Brain microvascular endothelial cell (primary cell): ENCODE measurements at regions not wholly inside any gene's neighbourhood (a gene's known extent, or its start where the extent isn't known, plus 50 kb on each side); places are given as distances from the start of the nearest gene placed in this dataset.

ENCODE experiments used
- DNase-seq: peaks from one replicate; pipeline ENCODE4 v3.0.0-alpha.2; 2020
- H3K27ac ChIP-seq: fragments of 250-450 bp; sonication (Bioruptor Pico); 2 replicates; pipeline ENCODE4 v1.5.1; 2020; ENCODE audit warnings: mild to moderate bottlenecking, moderate library complexity
- H3K27me3 ChIP-seq: fragments of 250-450 bp; sonication (Bioruptor Pico); replicated peaks from 2 replicates; pipeline ENCODE4 v1.5.1; 2020; ENCODE audit warnings: mild to moderate bottlenecking
- H3K36me3 ChIP-seq: fragments of 250-450 bp; sonication (Bioruptor Pico); replicated peaks from 2 replicates; pipeline ENCODE4 v1.5.1; 2020; ENCODE audit warnings: mild to moderate bottlenecking
- H3K4me3 ChIP-seq: 2 replicates; pipeline ENCODE4 v1.5.1; 2011; ENCODE audit warnings: low read depth, mild to moderate bottlenecking, control low read depth, low read length, moderate library complexity
- CTCF ChIP-seq: IDR thresholded peaks from 2 replicates; pipeline ENCODE4 v1.5.1; 2011; ENCODE audit warnings: low read depth, mild to moderate bottlenecking, moderate library complexity, low read length, control low read depth, inconsistent platforms; ENCODE audit errors: missing control alignments
- in situ Hi-C: cut with HindIII; loops from 2 replicates; pipeline ENCODE4 v1.10.0; 2017; ENCODE audit warnings: low sequenced_read_pairs, low pct_ligation_motif_present

GRCh38 chr14:31949709-31950108 is 127.4 kb upstream of the ARHGAP5 start:
- TF ChIP-seq CTCF, result no peak
- DNase-seq, result no peak
- no peak overlapping the region for H3K4me3 ChIP-seq
- H3K27me3 ChIP-seq, result no peaks in the 10 kb centered on the region
- in situ Hi-C loops, result no loop called here
- no peak overlapping the region for H3K27ac ChIP-seq
- H3K36me3 ChIP-seq, result no peaks in the 10 kb centered on the region

GRCh38 chr14:31950331-31950730 is 126.8 kb upstream of the ARHGAP5 start:
- Histone ChIP-seq H3K27ac (no peak overlapping the region), H3K4me3 (no peak overlapping the region), H3K36me3 (no peaks in the 10 kb centered on the region), H3K27me3 (no peaks in the 10 kb centered on the region)
- in situ Hi-C loops, result no loop called here
- DNase-seq, result no peak
- no peak for TF ChIP-seq CTCF

- no peak overlapping the region for H3K4me3 ChIP-seq
- in situ Hi-C loops, result no loop called here
- no peaks in the 10 kb centered on the region for H3K36me3 ChIP-seq
- no peaks in the 10 kb centered on the region for H3K27me3 ChIP-seq
- no peak overlapping the region for H3K27ac ChIP-seq
- DNase-seq, result no peak
- TF ChIP-seq CTCF, result peak; percentile 3
These were observed 126.1 kb upstream of the ARHGAP5 start for GRCh38 chr14:31950764-31951637.

GRCh38 chr14:31951638-31951964 is 125.5 kb upstream of the ARHGAP5 start:
- no peaks in the 10 kb centered on the region for H3K27me3 ChIP-seq
- H3K36me3 ChIP-seq, result no peaks in the 10 kb centered on the region
- TF ChIP-seq CTCF, result no peak
- in situ Hi-C loops, result no loop called here
- H3K27ac ChIP-seq, result no peak overlapping the region
- no peak for DNase-seq
- H3K4me3 ChIP-seq, result no peak overlapping the region

- no peak for DNase-seq
- Histone ChIP-seq H3K27ac (no peak overlapping the region), H3K4me3 (no peak overlapping the region), H3K36me3 (no peaks in the 10 kb centered on the region), H3K27me3 (no peaks in the 10 kb centered on the region)
- in situ Hi-C loops, result no loop called here
- TF ChIP-seq CTCF, result no peak
These were observed 124.5 kb upstream of the ARHGAP5 start for GRCh38 chr14:31952573-31952972.

- Histone ChIP-seq H3K4me3 (no peak overlapping the region), H3K27me3 (no peaks in the 10 kb centered on the region), H3K36me3 (no peaks in the 10 kb centered on the region), H3K27ac (no peak overlapping the region)
- TF ChIP-seq CTCF, result no peak
- DNase-seq, result no peak
- in situ Hi-C loops, result no loop called here
These were observed 123.9 kb upstream of the ARHGAP5 start for GRCh38 chr14:31953210-31953609.
